SU-DHL-6 (cell line): ENCODE measurements at regions not wholly inside any gene's neighbourhood (a gene's known extent, or its start where the extent isn't known, plus 50 kb on each side); places are given as distances from the start of the nearest gene placed in this dataset.

Experiments used
- H2AFZ ChIP-seq: fragments of 200-600 bp; sonication (generic); 2 replicates; pipeline ENCODE4 v1.6.1; 2014; ENCODE audit warnings: low read depth, mild to moderate bottlenecking, moderate library complexity, mixed read lengths, antibody characterized with exemption, low read length; ENCODE audit not compliant: severe bottlenecking
- H3F3A ChIP-seq: fragments of 200-600 bp; shearing (Covaris generic); 2 replicates; pipeline ENCODE4 v1.6.0; 2016; ENCODE audit warnings: antibody characterized with exemption, mild to moderate bottlenecking; ENCODE audit not compliant: insufficient read depth
- H3K27ac ChIP-seq: fragments of 200-600 bp; sonication (generic); 2 replicates; pipeline ENCODE4 v1.5.1; 2016; ENCODE audit warnings: low read depth, mild to moderate bottlenecking, low read length, moderate library complexity, mixed read lengths
- H3K27me3 ChIP-seq: fragments of 200-600 bp; sonication (generic), shearing (Covaris generic); 2 replicates; pipeline ENCODE4 v1.6.0; 2014; ENCODE audit warnings: mild to moderate bottlenecking, low read length
- H3K36me3 ChIP-seq: fragments of 200-600 bp; sonication (generic); 2 replicates; pipeline ENCODE4 v1.6.1; 2014; ENCODE audit warnings: mild to moderate bottlenecking, low read length, mixed read lengths
- H3K4me2 ChIP-seq: fragments of 300-600, 200-600 bp; shearing (Covaris generic), sonication (generic); 2 replicates; pipeline ENCODE4 v1.6.0; 2014; ENCODE audit warnings: low read length, low read depth, mild to moderate bottlenecking; ENCODE audit not compliant: poor library complexity, severe bottlenecking
- H3K4me3 ChIP-seq: fragments of 200-600 bp; sonication (generic); 2 replicates; pipeline ENCODE4 v1.5.1; 2014; ENCODE audit warnings: antibody characterized with exemption, low read length, mild to moderate bottlenecking, mixed read lengths; ENCODE audit not compliant: insufficient read depth, poor library complexity, severe bottlenecking
- H3K79me2 ChIP-seq: fragments of 200-600 bp; sonication (generic); 2 replicates; pipeline ENCODE4 v1.6.1; 2014; ENCODE audit warnings: mild to moderate bottlenecking, low read length, moderate library complexity; ENCODE audit not compliant: insufficient read depth
- H3K9ac ChIP-seq: fragments of 200-600 bp; sonication (generic); 2 replicates; pipeline ENCODE4 v1.7.0; 2014; ENCODE audit warnings: mild to moderate bottlenecking, low read length
- H3K9me2 ChIP-seq: fragments of 200-600 bp; sonication (generic); replicated peaks from 2 replicates; pipeline ENCODE4 v1.6.1; 2014; ENCODE audit warnings: low read length; ENCODE audit not compliant: insufficient read depth
- H3K9me3 ChIP-seq: fragments of 200-600 bp; sonication (generic); 2 replicates; pipeline ENCODE4 v1.6.1; 2014; ENCODE audit warnings: low read length, mixed read lengths; ENCODE audit not compliant: insufficient read depth
- H4K20me1 ChIP-seq: fragments of 200-600 bp; sonication (generic); 2 replicates; pipeline ENCODE4 v1.6.1; 2014; ENCODE audit warnings: low read depth, mild to moderate bottlenecking, antibody characterized with exemption, low read length, moderate library complexity, mixed read lengths
- EZH2phosphoT487 ChIP-seq: fragments of 200-600 bp; sonication (generic), shearing (Covaris generic); conservative IDR thresholded peaks from 2 replicates; pipeline ENCODE4 v1.6.1; 2018; ENCODE audit warnings: mild to moderate bottlenecking, antibody characterized with exemption, low read length, moderate library complexity, mixed read lengths
- TF ChIP-seq, protein P1 (sequence below): fragments of 200-600 bp; sonication (generic); IDR thresholded peaks from one replicate; pipeline ENCODE4 v1.5.1; 2017; ENCODE audit warnings: antibody characterized with exemption, mild to moderate bottlenecking, low read length, moderate library complexity; ENCODE audit not compliant: insufficient read depth, poor library complexity, severe bottlenecking

- H3K4me3 ChIP-seq = no peak overlapping the region
- H3K79me2 ChIP-seq = no peaks in the 10 kb centered on the region
- TF ChIP-seq, protein P1, sequence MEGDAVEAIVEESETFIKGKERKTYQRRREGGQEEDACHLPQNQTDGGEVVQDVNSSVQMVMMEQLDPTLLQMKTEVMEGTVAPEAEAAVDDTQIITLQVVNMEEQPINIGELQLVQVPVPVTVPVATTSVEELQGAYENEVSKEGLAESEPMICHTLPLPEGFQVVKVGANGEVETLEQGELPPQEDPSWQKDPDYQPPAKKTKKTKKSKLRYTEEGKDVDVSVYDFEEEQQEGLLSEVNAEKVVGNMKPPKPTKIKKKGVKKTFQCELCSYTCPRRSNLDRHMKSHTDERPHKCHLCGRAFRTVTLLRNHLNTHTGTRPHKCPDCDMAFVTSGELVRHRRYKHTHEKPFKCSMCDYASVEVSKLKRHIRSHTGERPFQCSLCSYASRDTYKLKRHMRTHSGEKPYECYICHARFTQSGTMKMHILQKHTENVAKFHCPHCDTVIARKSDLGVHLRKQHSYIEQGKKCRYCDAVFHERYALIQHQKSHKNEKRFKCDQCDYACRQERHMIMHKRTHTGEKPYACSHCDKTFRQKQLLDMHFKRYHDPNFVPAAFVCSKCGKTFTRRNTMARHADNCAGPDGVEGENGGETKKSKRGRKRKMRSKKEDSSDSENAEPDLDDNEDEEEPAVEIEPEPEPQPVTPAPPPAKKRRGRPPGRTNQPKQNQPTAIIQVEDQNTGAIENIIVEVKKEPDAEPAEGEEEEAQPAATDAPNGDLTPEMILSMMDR = no peak
- TF ChIP-seq EZH2phosphoT487 = no peak
- H3F3A ChIP-seq = no peaks in the 10 kb centered on the region
- no peaks in the 10 kb centered on the region for H4K20me1 ChIP-seq
- no peak overlapping the region for H3K9ac ChIP-seq
- H3K36me3 ChIP-seq = no peaks in the 10 kb centered on the region
- H2AFZ ChIP-seq = no peak overlapping the region
- H3K27me3 ChIP-seq = no peaks in the 10 kb centered on the region
- H3K9me3 ChIP-seq = no peaks in the 10 kb centered on the region
- H3K27ac ChIP-seq = no peak overlapping the region
- no peak overlapping the region for H3K4me2 ChIP-seq
- no peaks in the 10 kb centered on the region for H3K9me2 ChIP-seq
These were observed 623.5 kb upstream of the GNPDA2 start for GRCh38 chr4:45349859-45350258.

DNA sequence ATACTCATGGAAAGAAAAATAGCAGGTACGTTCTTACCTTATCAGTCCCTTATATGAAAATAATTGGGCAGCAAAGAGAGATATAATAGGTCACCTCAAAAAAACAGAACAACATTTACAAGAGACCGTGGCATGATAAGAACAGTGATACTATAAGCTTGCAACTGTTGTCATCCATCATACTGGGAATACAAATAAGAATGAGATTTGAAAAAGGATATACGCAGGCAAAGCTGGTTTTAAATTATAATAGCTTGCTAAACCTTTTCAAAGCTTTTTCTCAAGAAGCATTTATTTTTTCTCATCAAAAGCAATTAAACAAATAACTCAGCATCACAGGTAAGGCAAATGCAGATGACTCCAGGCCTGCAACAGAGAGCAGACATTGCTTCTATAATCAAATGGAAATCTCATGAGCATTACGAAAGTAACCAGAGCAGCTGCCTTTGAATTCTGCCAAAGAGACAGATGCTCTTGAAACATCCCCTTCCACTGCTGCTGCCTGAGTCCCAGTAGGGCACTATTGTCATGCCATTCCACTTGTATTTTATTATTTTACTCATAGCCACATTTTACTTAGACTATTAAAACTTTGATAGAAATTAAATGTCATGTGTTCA lies 620.6 kb upstream of the GNPDA2 start:
- Histone ChIP-seq H3K36me3 (no peaks in the 10 kb centered on the region), H3K9ac (no peak overlapping the region), H2AFZ (no peak overlapping the region), H3K9me2 (no peaks in the 10 kb centered on the region), H3K4me3 (no peak overlapping the region), H3K4me2 (no peak overlapping the region), H3K27ac (no peak overlapping the region), H3K79me2 (no peaks in the 10 kb centered on the region), H3K27me3 (no peaks in the 10 kb centered on the region), H3K9me3 (no peaks in the 10 kb centered on the region), H4K20me1 (no peaks in the 10 kb centered on the region), H3F3A (no peaks in the 10 kb centered on the region)
- no peak for TF ChIP-seq EZH2phosphoT487
- TF ChIP-seq, protein P1 = no peak

DNA sequence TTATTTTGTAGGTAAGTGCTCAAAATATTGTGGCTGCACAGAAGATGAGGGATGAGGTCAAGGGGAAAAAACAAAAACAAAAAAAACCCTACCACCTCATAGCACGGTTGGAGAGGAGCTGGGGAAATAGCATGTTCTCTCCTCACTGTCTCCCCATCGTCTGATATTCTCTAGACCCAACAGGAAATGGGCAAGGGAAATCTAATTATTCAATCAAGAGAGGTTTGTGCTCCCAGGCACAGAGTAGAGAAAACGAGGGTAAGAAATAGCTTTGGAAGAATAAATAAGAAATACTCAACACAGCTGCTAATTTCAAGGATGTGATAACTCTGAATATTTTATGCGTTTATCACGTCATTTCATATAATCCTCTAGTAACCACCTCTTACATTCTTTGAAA lies 619.2 kb upstream of the GNPDA2 start:
- no peaks in the 10 kb centered on the region for H4K20me1 ChIP-seq
- no peaks in the 10 kb centered on the region for H3K36me3 ChIP-seq
- H3K27ac ChIP-seq = no peak overlapping the region
- TF ChIP-seq EZH2phosphoT487 = no peak
- TF ChIP-seq, protein P1 = no peak
- no peaks in the 10 kb centered on the region for H3F3A ChIP-seq
- no peaks in the 10 kb centered on the region for H3K79me2 ChIP-seq
- no peak overlapping the region for H2AFZ ChIP-seq
- H3K9ac ChIP-seq = no peak overlapping the region
- no peaks in the 10 kb centered on the region for H3K9me3 ChIP-seq
- H3K27me3 ChIP-seq = no peaks in the 10 kb centered on the region
- no peaks in the 10 kb centered on the region for H3K9me2 ChIP-seq
- H3K4me2 ChIP-seq = no peak overlapping the region
- no peak overlapping the region for H3K4me3 ChIP-seq
